NCI-H2029 (cell line): ENCODE measurements at regions not wholly inside any gene's neighbourhood (a gene's known extent, or its start where the extent isn't known, plus 50 kb on each side); places are given as distances from the start of the nearest gene placed in this dataset.

ENCODE experiments used
- DNase-seq: peaks from one replicate; lab custom pipeline; 2025; lab: John Stamatoyannopoulos, UW

- DNase-seq, result no peak
These were observed 117.0 kb upstream of the POU3F2 start for GRCh38 chr6:98717322-98717877.

DNA sequence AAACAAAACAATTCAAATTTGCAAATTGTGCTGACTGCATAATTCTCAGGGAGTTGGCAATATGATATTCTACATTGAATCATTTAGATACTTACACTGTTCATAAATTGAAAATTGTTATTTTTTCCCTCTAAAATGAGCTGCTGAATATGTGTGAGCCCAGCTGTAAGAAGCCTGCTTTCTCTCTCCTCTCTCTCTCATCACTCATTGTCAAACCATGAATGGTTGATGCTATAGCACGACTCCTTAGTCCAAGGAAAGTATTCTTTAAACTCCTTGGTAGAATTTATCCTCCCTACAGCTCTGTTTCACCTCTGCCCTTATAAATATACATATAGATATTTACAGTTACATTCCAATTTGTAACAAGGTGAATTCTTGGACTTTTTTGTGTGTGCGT, 116.4 kb upstream of the POU3F2 start:
- no peak for DNase-seq

DNA sequence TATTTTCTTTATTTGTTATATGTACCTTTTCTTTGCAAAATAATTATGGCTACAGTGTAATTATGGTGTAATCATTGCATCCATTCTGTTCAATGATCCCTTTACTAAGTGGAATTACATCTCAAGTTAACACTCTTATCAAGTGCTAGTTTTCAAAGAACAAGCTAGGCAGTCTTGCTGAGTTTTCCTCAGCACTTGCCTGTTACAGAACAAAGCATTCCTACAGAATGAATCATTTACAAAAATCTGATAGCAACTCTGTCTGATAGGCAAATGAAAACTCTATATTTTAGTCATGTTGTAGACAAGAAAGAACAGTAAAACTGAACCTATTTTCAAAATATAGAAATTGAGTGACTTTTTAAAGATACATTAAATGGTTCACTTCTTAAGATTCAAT, 109.8 kb upstream of the POU3F2 start:
- no peak for DNase-seq

DNA sequence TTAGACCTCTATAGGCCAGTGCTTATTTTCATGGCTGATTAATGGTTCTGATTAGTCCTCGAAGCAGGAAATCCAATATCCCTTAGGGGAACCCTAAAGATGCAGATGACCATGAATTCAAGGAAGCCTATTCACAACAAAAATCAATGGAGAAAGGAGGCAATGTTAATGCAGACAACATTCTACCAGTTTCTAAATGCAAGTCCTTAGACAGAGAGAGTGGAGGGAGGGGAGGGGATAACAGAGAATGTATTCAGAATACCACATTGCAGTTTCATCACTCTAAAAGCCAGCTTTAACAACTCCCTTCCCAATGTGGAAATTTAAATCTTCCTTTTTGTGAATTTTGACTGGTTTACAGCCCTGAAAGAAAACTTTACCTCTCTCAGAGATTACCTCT, 87.1 kb upstream of the POU3F2 start:
- DNase-seq, result no peak

DNA sequence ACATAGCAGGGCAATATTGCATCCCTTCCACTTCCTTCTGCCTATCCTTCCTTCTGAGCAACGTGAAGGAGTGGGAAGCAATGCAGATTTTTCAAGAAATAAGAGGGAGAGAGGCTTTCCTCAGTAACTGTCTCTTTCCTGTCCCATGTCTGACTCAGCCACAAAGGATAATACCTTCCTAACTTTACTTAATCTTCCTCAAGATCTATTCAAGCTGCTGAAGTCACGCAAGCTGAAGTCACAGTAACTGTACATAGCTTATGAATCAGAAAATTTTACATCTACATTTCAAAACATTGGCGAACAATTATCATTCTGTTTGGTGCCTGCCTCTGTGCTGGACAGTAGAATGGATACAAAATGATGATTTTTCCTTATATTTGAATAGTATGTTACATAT, 86.4 kb upstream of the POU3F2 start:
- DNase-seq, result no peak

- no peak for DNase-seq
These were observed 74.9 kb upstream of the POU3F2 start for GRCh38 chr6:98759459-98759858.

- DNase-seq, result no peak
These were observed 69.9 kb upstream of the POU3F2 start for GRCh38 chr6:98764373-98764911.

DNA sequence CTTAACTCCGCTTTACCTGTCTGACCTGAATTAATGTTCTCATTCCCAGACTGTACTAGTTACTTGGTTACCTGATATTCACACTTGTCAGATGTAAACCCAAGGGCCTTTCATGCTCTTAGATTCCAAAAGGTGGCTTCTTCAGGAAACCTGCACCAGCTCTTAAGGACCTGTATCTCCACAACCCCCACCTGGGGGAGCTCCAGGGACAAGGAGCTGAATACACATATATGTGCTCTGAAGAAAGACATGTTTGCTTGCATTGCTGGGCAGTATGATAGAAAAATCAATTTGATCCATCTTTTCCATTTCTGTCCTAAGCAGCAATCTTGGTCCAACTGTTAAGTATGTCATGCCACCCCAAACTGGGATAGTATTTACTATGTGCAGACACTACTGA, 64.8 kb upstream of the POU3F2 start:
- no peak for DNase-seq

- no peak for DNase-seq
These were observed 59.2 kb upstream of the POU3F2 start for GRCh38 chr6:98775205-98775604.

DNA sequence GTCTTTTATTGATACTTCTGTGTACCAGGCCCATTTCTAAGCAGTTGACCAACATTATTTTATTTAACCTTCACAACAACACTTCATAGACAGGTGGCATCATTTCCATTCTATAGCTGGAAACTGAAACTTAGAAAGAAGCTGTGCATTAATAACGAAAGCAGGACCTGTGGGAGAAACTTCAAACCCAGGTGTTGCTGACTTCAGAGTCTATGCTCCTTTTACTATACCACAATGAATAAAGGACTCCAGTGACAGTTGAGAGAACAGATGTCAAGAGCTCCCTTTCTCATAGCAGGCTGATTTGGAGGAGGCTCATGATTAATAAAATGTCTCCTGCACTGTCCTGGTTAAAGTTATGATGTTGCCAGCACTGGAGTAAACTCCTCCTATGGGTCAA, 56.6 kb upstream of the POU3F2 start:
- DNase-seq, result no peak

DNA sequence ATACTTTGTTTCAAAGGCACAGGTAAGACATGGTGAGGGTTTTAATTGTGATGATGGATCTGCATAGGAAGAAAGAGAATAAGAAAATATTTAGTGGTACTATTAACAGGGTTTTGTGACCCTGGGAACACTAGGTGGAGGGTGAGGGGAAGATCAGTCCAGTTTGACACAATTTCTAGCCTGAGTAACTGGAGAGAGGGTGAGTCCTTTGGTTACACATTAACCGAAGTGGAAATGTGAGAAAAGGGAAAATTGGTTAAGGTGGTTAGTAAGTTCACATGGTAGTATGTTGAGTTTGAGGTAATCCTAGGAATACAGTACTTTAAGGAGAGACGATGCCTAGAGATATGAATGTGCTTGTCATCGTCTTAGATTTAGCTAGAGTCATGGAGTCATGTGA, 54.8 kb upstream of the POU3F2 start:
- DNase-seq, result no peak

- no peak for DNase-seq
These were observed 51.6 kb upstream of the POU3F2 start for GRCh38 chr6:98782772-98783171.

GRCh38 chr6:98783578-98783977, 50.8 kb upstream of the POU3F2 start:
- DNase-seq, result no peak
